Activated CD4-positive, alpha-beta T cell treated with anti-CD3 and anti-CD28 coated beads, Interleukin-2, amount 50 U/mL, for 4 hours (primary cell): ENCODE measurements at regions not wholly inside any gene's neighbourhood (a gene's known extent, or its start where the extent isn't known, plus 50 kb on each side); places are given as distances from the start of the nearest gene placed in this dataset.
"Not testable (repeated sequence)": the region's sequence is repeated elsewhere in the genome, so short reads cannot be mapped to it uniquely, and the experiment has no call there.

Source experiments
- DNase-seq, 2 experiments: peaks; one replicate each; pipeline ENCODE4 v3.0.0-alpha.2; 2020

DNA sequence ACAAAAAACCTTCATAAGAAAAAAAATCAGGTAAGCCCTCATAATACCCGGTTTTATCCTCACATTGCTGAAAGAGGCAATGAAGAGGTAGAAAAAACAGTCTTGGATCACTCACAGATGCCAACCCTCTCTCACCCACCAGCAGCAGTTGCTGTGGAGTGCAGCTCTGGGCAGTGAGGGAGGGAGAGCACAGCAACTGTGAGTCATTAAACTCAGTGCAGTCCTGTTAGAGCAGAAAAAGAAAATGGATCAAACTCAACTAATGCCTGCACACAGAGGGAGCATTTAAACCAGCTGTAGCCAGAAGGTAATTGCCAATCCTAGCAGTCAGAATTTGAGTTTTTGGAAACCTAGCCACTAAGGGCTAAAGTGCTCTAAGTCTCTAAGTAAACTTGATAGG is 1050.6 kb upstream of the ALCAM start:
- DNase-seq = no peak

DNA sequence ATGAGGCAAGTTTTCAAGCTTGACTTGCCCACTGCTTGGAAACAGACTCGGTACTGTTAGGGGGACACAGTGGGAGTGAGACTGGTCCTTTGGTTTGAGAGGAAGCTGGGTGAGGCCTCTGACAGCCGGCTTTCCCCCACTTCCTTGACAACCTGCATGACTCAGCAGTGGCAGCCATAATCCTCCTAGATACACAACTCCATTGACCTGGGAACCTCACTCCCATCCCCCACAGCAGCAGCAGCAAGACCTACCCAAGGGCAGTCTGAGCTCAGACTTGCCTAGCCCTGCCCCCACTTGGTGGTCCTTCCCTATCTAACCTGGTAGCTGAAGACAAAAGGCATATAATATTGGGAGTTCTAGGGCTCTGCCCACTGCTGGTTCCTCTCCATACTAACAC is 1043.5 kb upstream of the ALCAM start:
- no peak for DNase-seq

DNA sequence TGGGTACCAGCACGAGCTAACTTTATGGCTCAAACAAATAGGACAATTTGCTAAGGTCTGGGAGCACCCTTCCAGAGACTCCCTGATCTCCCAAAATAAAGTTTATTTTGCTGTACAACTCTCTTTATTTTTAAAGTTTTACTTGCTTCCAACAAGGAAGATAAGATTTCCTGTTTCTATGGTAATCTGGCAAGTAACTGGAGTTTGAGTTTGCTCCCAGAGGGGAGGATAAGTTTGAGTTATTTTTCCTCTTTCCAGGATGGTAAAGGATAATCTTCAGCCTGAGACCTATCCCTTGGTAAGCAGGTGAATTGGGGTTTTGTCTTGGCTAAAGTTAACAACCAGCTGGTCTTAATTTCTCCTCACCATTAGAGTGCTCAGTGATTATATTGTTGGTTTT is 1019.4 kb upstream of the ALCAM start:
- DNase-seq = no peak

DNA sequence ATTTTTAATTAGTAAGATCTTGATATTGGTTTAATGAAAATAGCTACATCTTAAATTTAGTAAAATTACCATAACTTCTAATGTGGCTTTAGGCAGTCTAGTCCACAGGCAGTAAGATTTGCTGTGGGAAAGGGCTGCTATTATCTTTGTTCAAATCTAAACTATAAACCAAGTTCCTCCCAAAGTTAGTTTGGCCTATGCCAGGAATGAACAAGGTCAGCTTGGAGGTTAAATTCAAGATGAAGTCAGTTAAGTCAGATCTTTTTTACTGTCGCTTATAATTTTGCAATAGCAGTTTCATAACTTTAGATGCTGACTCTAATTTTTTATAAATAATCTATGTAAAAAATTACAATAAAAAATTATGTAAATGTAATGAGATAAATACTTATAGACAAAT is 1016.9 kb upstream of the ALCAM start:
- DNase-seq = no peak

DNA sequence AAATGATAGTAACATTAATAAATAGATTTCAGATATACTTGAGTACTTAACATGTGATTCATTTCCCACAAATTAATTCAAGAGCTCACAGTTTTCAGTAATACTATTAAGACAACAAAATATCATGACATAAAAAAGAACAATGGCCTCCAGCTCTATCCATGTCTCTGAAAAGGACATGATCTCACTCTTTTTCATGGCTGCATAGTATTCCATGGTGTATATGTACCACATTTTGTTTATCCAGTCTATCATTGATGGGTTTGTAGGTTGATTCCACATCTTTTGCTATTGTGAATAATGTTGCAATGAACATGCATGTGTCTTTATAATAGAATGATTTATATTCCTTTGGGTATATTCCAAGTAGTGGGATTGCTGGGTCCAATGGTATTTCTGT is 1012.8 kb upstream of the ALCAM start:
- no peak for DNase-seq

DNA sequence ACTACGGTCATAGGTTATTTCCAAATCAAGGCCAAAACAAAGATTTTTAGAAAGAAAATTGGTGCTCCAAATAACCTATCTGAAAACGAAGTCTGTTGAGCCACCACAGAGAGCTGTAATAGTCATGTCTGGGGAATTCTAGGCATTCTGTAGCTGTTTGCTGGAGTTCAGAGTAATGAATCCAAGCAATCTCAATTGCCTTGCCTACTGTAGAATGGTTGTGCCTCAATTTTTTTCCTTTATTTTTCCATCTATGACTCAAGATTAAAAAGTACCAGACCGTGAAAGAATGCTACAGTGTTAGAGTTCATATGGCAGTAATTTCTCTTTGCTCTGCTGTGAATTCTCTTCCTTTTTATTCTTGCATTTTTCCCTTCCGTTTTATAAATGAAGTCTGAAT is 1007.2 kb upstream of the ALCAM start:
- no peak for DNase-seq

DNA sequence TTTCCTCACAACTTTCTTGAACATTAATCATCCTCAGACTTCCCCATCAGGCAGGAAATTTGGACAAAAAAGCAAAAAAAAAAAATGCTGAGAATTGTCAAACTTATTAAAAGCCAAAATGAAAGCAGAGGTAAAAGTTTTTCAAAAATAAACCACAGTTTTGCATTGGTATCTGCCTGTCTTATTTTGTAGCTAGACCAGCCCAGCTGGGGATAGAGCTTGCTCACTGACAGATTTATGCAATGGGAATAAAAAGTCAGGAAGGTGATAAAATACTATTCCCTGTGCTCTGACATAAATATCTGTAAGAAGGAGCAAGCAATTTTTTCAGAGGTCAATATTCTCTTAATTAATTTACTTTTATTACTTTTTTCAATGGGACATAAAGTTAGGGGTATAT is 1006.7 kb upstream of the ALCAM start:
- DNase-seq = no peak

DNA sequence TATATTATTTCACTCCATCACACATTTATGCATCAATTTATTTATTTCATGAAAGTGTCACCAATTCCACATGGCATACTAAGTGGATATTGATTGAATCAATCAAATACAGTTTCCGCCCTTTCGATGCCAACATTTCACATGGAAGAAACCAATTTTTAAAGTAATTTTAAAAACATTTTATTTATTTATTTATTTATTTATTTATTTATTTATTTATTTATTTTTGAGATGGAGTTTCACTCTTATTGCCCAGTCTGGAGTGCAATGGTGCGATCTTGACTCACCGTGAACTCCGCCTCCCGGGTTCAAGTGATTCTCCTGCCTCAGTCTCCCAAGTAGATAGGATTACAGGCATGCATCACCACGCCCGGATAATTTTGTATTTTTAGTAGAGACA is 1005.0 kb upstream of the ALCAM start:
- DNase-seq = not testable (repeated sequence)

DNA sequence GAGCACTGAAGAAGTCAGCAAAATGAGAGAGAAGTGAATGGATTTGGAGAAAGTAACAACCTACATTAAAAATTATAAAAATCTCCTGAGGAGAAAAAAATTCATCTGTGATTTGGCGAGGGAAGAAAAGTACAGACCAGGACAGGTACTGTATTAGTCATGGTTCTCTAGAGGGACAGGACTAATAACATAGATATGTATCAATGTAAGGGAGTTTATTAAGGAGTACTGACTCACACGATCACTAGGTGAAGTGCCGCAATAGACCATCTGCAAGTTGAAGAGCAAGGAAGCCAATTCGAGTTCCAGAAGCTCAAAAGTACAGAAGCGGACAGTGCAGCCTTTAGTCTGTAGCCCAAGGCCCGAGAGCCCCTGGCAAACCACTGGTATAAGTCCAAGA is 1004.4 kb upstream of the ALCAM start:
- no peak for DNase-seq

DNA sequence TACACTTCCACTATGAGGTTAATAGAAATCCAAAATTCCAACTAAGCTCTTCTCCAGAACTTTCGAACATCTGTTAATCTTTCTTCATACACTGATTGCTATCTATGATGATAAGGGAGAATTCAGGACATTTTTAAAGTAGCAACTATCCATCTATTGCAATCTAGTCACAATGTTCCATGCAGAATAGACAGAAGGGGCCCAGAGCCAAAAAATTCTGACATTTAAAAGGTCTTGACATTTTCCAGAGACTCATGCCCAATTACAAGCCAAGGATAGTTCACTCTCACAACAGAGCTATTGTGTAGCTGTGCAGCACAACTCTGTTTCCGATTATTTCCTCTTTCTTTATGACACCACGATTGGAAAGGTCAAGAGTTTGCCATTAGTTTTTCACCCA is 999.7 kb upstream of the ALCAM start:
- no peak for DNase-seq

DNA sequence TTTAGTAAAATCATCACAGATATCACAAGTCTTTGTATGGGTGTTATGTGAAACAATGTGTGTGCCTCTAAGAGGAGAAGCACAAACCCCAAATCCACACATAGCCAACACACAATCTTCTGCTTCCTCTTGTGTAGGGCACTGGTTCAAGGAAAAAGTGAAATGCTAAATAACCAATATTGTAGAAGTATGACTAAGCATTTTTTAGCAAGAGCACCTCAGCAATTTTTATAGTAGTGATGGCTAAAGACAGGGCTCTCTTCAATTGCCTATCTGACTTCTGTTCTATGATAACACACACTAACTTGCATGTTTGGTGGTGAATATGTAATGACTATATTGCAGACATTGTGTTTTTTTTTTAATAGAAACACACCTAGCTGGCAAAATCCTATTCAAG is 997.9 kb upstream of the ALCAM start:
- DNase-seq = no peak

DNA sequence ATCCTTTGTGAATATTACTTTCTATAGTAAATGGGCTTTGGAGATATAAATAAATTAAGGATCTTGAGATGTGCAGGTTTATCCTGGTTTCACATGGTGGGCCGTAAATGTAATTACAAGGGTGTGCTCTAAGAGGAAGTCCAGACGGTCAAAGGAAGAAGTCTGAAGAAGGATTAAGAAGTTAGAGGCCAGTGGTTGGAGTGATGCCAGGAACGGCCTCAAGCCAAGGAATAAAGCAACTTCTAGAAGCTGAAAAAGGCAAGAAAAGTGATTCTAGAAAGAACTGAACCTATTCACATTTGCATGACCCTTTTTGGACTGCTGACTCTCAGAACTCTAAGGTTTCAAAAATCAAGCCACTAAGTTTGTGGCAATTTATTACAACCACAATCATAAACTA is 981.3 kb upstream of the ALCAM start:
- DNase-seq = no peak

DNA sequence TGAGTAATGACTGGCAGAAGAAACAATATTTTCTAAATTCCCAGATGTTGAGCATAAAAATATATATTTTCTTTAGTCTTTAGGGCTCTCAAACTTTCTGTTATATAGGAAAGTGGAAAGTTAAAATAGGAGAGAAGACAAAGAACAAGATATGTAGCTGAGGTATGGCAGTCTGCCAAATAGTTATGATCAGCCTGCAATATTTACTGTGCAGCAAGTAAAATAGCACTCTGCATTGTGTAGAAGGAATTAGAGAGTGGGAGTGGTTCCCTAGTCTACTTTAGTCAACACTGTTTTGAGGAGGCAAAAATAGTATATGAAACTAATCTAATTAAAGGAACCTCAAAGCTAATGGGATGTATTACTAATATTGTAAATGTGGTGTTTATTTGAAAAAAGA is 978.1 kb upstream of the ALCAM start:
- no peak for DNase-seq

DNA sequence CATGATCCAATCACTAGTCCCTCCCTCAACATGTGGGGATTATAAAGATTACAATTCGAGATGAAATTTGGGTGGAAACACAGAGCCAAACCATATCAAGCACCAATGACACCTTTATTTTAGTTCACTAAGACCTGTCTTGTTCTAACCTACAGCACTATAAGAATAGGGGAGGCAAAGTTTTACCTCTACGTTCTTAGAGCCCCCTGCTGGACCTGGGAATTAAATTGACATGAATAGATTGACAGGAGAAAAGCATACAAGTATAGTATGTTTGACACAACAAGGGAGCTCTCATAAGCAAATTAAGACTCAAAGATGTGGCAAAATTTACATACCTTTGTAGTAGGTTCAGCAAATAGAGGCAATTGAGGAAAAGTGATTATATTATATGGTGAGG is 974.4 kb upstream of the ALCAM start:
- DNase-seq = no peak

DNA sequence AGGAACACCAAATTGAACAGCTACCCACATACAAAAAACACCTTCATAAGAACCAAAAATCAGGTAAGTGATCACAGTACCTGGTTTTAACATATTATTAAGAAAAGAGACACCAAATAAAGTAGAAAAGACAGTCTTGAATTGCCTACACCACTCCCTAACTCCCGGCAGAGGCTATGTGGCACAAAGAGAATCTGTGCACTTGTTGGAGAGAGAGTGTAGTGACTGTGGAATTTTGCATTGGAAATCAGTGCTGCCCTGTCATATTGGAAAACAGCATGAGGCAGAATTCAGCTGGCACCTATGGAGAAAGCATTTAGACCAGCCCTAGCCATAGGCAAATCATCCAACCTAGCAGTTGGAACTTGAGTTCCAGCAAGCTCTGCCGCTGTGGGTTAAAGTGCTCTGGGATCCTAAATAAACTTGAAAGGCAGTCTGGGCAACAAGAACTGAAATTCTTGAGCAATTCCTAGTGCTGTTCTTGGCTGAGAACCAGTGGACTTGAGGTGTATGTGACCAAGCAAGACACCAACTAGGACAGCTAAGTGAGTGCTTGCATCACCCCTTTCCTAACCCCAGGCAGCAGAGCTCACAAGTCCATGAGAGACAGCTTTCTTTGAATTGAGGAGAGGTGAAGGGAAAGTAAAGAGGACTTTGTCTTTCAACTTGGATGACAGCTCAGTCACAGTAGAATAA is 969.6 kb upstream of the ALCAM start:
- DNase-seq = no peak

DNA sequence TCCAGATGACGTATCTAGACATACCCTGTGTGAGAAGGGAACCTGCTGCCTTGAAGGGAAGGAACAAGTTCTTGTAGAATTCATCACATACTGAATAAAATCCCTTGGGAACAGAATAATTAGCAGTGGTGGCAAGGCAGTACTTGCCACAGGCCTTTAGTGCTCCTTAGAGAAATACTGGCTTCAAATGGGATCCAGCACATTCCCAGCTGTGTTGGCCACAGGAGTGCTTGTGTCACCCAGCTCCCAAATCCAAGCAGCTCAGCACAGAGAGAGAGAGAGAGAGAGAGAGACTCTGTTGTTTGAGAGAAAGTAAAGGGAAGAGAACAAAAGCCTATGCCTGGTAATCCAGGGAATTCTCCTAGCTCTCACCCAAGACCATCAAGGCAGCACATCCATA is 969.0 kb upstream of the ALCAM start:
- no peak for DNase-seq

DNA sequence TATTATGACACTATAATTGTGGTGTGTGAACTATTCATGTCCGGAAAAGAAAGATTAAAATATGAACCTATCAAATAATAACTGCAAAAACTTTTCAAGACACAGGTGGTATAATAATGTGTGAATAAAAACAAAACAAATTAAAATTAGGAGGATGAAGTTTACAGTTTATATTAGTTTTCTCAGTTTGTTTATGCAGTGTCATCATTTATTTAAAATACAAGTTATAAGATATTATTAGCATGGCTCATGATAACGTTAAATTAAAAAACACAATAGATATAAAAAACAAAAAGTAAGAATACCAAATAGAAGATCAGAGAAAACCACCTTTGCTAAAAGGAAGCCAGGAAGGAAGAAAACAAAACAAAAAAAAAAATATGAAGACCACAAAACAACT is 963.8 kb upstream of the ALCAM start:
- DNase-seq = no peak

DNA sequence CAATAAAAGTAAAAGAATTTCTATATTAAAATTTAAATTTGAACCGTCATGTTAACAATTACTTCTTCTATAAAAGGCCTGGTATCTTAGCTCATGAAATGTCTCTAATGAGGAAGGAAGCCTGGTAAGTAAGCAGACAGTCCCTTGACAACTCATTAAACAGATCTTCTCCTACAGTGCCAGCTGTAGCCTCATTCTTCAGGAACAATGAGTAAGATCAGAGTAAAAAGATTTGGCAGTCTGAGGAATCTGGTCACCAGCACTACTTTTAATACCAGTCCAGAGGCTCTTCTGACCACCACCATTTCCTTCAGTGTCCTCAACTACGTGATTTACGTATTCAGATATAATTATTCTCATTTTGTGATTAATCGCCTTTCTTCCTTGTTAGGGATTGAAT is 955.0 kb upstream of the ALCAM start:
- no peak for DNase-seq

DNA sequence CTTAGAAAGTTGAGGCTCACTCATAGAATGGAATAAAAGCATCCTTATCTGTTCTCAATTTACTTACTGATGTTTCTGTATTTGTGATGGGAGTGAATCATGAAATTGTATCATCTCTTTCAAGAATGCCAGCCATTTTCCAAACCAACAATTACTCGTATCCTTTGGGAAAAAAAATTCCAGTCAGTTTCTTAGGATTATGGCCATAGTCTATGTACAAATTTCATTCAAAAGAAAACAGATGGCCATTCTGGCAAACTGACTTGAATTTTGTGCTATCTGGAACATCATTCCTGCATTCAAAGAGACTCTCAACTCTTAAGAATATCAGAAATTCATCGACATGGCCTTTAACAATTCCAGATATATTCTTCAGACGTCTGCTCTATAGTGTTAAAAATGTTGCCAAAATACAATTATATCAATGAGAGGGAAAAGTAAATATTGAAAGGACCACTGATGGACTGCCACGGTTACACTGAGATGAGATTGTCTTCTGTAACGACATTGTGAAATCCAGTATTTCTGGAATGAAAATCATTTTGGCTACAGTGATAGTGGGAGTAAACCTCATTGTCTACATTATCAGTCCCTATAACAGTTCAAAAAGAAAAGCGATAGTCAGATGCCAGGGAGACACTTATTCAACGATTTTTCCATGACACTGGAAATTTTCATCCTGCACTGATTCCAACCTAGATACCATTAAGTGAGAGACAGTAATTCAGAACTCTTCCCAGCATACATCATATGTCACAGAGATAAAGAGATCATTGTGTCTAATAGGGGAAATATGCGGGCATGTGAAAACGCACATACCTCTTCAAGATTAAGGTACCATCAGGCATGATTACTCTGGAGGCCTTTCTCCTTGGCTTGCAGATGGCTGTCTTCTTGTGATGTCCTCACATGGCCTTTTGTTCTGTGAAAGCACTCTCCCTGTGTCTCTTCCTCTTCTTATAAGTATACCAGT is 953.8 kb upstream of the ALCAM start:
- DNase-seq = no peak

DNA sequence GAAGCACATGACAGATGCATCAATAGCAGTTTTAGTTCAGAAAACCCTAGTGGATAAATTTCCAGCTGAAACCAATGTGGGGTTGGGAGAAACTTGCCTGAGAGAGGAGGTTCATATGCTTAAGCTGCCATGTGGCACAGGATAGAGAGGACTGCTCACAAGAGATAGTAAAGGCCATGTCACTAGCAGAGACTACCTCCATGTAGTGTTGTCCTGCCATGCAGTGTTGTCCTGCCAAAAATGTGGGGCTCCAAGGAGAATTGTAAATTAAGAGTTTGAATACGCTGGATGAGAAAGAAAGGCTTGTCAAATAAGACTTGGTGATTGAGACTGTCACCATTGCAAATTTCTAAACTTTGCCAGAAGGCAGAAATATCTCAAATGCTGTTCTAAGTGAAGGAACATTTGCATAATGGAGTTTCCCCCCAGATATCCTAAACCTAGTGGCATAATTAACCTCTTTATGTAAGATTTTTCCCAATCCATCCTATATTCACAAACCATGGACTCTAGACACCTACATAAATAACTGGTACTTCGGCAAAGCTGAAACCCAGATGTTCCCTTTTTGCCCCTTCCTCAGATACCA is 938.3 kb upstream of the ALCAM start:
- no peak for DNase-seq

DNA sequence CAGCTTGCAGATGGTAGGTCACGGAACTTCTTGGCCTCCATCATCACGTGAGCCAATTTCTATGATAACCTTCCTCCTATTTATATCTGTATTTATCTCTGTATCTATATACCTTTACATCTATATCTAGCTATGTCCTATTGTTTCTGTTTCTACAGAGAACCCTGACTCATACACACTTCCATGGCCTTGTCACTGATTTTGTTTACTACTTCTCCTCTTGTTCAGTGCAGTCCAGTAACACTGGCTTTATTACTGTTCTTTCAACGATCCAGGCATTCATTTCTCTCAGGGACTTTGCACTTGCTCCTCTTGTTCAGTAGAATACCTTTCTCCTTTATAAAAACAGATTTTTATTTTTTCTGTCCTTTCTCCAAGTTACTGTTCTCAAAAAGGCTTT is 937.0 kb upstream of the ALCAM start:
- no peak for DNase-seq

DNA sequence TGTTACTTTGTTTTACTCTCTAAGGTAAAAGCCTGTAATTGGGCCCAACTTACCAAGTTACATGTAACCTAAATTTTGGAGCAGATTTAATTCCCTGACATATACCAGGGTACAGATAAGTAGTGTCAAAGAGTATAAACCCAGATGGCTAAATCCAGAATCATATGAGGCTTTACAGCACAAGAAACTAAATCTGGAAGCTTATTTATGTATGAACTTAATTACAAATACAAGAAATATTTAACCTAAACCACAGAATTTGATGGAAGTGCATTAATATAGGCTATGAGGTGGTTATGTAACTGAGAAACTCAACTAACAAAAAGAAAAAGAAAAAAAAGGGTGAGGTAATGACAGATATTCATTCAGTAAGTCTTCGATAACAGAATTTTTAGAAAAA is 930.2 kb upstream of the ALCAM start:
- DNase-seq = no peak

DNA sequence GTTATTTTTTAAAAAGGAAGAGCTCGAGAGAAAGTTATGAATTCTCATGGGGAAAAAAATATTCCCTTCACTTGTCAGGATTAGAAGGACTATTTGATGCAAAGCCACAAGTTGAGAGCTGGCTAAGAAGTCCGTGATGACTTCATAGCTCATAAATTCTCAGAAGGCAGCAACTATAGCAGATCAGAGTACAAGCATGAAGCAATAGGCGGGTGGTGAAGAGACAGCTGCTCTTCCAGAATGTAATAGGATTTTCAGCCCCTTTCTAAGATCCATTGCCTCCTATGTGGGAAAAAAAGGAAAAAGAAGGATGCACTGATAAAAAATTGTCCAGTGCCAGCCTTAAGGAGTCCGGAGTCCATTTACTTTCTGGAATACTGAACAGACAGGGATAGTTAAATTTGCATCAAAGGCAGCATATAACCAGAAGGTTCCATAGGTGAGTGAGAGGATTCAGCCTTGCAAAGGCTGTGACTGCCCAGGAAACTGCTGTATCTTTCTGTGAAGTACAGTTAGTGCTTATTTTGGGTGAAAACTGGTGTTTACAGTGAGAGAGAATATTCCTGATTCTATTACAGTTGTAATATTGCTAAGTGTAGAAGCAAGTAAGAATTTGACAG is 929.5 kb upstream of the ALCAM start:
- no peak for DNase-seq

DNA sequence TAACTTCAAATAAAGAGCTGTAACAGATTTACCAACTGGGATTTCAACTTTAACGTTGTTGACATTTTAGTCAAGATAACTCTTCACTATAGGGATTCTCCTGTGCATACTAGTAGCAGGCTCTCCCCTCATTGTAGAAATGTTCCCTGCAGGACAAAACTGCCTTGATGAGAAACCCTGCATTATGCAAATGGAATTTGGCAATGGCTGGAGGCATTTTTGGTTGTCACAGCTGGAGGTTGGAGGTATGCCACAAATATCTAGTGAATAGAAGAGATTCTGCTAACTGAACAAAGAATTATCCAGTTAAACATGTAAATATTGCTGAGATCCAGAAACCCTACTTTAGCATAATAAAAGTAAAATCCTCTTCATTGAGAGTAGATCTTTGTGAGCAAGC is 928.8 kb upstream of the ALCAM start:
- DNase-seq = no peak
